HG03196 (cell line): ENCODE measurements at regions not wholly inside any gene's neighbourhood (a gene's known extent, or its start where the extent isn't known, plus 50 kb on each side); places are given as distances from the start of the nearest gene placed in this dataset.
"Not testable (repeated sequence)": the region's sequence is repeated elsewhere in the genome, so short reads cannot be mapped to it uniquely, and the experiment has no call there.

Experiments used
- ATAC-seq: cut with Tn5 transposase; IDR thresholded peaks from one replicate; pipeline ENCODE4 v1.9.1; 2021; ENCODE audit not compliant: unreplicated experiment

DNA sequence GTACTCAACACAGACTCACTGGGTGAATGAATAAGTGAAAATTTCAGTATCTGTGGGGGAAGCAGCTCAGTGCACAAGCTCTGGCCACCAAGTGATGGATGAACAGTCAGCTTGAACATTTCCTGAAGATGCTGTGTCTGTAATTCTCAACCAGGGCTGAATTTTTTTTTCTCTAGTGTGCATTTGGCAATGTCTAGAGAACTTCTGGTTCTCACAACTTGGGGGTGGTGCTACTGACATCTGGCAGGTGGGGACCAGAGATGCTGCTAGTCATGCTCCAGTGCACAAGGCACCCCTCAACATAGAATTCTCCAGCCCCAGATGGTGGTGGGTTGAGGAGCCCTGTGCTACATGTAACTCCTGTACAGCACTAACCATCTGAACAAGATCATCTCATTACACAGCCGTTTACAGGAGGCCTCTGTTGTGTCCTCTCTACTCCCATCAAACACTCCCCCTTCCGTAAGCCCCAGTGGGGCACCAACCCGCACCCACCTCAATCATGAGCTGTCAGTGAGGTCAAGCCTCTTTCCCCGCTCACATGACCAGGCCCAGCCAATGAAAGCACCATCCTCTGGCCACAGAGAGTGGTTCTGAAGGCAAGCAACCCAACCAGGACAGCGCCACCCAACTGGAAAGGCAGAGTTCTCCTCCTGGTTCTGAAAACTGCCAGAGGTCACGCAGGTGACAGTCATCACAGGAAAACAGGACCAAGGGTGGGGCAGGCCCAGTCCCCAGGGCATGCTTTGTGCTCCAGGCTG lies 103.9 kb upstream of the PMEPA1 start:
- ATAC-seq, result no peak

DNA sequence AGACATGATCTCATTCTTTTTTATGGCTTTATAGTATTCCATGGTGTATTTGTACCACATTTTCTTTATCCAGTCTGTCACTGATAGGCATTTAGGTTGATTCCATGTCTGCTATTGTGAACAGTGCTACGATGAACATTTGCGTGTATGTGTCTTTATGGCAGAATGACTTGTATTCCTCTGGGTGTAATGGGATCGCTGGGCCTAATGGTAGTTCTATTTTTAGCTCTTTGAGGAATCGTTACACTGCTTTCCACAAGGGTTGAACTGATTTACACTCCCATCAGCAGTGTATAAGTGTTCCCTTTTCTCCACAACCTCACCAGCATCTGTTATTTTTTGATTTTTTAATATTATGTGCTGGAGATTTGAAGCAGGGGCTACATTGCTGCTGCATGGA lies 102.8 kb upstream of the PMEPA1 start:
- not testable (repeated sequence) for ATAC-seq

- no peak for ATAC-seq
Measured at GRCh38 chr20:57811374-57812020, 101.7 kb upstream of the PMEPA1 start.

GRCh38 chr20:57810511-57811373 lies 100.9 kb upstream of the PMEPA1 start:
- ATAC-seq, result no peak

DNA sequence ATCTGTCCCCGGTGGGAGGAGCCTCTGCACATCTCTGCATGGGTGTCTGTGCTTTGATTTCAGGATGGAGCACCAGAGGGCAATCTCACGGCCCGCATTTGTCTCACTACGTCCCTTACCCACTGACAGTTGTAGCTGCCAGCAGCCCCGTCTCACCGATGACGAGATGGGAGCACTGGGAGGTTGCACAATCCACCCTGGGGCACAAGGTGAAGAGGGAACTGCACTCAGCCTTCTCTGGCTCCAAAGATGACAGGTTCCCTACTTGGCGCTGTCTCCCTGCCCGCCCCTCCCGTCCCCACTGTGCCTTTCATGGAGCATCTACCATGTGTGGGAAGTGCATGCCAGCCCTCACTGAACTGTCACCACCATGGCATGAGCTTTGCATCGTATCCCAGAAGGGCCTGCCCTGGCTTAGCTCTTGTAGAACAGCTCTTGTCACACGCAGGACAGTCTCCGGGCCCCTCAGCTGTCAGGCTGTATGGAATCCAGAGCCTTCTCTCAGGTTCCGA lies 99.9 kb upstream of the PMEPA1 start:
- no peak for ATAC-seq

DNA sequence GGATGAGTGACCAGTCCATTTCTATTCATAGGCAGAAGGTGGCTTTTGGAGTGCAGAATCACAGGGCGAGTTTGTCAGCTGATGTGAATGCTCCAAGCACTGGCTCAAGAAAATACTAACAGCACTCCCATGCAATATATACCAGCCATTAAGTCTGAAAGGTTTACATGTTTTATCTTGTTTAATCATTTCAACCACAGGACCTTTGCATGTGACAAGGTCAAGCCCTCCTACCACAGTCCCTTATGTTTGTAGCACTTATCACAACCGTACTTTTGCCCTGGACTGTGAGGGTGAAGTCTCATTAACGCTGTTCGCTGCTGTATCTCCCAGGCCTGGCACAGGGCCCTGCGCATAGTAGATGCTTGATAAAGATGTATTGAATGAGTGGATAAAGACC lies 99.3 kb upstream of the PMEPA1 start:
- no peak for ATAC-seq

- no peak for ATAC-seq
Measured at GRCh38 chr20:57808264-57809070, 98.7 kb upstream of the PMEPA1 start.

DNA sequence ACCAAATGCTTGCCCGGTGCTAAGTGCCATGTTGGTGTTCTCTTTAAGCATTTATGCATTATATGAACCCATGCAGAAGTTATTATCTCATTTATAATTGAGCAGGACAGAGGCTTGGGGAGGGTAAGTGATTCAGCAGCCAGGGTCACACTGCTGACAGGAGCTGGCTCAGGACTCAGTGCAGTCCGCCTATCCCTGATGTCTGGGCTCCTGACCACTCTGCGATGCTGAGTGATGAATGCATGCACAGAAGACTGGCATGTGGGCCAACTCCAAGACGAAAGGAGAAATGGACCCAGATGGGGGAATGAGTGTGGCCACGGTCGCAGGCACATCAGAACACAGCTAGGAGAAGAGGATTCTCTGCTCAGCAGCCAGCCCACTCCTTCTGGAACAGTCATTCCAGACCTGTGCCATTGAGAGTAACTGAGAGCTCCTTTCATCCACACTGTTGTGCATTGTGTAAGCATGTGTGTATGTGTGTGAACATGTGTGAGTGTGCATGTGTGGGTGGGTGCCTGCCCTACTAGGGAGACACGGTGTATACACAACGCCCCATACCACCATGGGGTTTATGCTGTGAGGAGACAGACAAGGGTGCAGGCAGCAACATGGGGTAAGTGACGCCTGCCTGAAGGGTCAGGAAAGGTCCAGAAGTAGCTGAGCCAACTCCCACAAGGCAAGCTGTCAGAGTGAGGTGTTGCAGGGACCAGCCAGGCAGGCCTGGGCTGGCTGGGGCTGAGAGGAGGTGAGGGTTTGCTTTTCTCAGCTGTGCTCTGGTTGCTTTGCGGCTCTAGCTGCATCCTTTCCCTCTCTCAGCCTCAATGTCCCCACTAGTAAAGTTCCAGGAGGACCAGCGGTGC lies 97.8 kb upstream of the PMEPA1 start:
- ATAC-seq, result no peak

- ATAC-seq, result no peak
Measured at GRCh38 chr20:57806975-57807374, 97.2 kb upstream of the PMEPA1 start.

GRCh38 chr20:57806476-57806875 lies 96.7 kb upstream of the PMEPA1 start:
- no peak for ATAC-seq

GRCh38 chr20:57805747-57806146 lies 95.9 kb upstream of the PMEPA1 start:
- ATAC-seq, result no peak

DNA sequence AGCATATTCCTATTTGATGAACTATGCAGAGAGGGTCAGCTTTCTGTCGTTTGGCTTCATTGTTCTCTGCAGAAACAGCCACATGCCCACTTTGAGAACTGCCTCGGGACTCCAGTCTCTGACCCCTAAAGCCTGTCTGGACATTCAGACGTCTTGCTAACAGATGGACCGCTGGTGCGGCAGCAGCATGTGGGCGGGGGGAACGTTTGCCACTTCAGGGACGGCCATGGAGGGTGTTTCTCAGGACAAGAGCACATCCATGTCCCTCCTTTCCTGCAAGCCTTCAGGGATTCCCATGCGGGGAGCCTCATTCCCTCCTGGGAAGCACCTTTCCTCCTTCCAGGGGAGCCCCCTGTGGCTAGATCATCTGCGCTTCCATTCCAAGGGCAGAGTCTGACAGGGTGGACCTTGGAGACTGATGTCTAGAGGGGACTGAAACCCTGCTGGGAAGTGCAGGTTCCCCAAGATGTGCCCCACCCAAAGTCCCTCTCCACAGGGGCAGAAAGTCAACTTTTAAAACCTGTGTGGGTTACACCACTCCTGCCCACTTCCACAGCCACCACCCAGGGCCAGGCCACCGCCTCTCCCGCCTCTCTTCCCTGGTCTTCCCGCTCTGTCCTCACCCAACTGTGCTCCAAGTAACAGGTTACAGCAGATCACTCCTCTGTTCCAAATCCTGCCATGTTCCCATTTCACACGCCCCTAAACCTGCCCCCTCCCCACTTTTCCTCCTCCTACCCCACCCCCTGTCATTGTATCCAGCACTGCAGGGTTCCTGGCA lies 94.8 kb upstream of the PMEPA1 start:
- ATAC-seq, result no peak

DNA sequence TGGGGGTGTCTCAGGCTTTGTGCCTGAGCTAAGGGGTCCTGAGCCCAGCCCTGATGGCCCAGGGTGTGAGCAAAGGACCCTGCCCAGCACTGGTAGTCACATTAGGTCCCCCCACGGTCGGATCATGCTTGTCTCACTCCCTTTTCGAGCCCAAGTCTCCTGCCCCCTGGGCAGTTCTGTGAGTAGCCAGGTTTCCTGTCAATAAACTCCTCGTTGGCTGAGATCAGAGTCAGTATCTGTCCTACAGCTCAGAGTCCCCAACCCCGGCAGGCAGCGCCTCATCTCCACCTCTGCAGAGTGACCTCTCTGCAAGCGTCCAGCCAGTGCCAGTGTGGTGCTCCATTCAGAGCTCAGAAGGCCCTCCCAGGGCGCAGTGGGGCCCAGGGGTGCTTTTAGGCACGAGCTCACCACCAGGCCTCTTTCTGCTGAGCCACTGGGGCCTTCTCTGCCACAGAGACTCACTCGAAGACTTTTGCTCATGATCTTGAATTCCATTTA lies 93.7 kb upstream of the PMEPA1 start:
- ATAC-seq, result no peak

DNA sequence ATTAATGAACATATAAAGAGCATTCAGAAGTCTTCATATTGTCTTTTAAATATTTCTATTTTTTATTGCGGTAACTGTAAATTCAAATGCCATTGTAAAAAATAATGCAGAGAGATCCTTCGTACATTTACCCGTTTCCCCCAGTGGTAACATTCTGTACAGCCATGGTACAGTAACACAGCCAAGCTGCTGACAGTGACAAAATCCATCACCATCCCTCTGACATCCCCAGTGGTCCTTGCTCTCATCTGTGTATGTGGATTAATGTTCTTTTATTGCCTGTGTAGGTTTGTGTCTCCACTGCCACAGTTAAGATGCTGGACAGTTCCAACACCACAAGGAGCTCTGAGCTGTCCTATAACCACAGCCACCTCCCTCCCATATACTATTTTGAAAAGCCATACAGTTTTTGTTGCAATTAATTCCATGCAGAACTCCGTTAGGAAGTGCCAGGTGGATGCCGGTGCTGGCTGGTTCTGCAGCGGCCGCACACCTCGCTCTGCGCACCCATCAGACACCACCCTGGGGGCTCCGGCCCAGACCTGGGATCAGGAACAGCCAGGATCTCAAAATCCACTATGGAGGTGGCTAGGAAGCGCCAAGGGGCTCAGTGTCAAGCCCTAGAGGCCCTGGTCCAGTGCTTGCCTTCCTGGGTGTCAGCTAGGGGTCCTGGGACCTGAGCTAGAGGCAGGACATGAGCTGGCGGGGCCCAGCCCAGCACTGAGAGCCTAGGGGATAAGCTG lies 93.1 kb upstream of the PMEPA1 start:
- no peak for ATAC-seq

GRCh38 chr20:57801581-57801980 lies 91.8 kb upstream of the PMEPA1 start:
- ATAC-seq, result no peak

DNA sequence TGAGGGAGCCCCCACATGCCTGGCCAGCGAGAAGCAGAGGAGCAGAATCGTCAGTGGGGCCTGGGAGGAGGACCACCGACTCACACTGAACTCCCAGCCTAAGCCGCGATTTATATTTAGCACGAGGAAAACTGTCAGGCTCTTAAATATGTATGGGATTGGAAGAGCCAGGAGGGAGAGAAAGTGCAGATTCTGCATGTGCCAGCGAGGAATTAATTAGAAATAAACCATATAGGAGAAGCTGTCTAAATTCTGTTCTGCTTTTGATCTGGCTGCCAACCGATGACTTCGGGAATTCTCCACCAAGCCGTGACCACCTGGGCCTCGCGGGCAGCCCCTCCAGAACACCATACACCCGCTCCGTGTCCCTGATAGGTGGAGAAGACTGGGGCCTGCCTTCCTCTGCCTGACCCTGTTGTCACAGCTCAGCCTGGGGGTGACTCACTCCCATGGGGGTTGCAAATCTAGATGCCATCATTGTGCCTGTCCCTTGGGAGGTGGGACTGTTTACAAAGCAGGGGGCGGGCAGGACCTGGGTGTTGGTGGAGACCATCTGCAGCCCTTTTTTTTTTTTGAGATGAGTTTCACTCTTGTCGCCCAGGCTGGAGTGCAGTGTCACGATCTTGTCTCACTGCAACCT lies 91.1 kb upstream of the PMEPA1 start:
- ATAC-seq, result no peak

- ATAC-seq, result no peak
Measured at GRCh38 chr20:57797401-57797800, 87.6 kb upstream of the PMEPA1 start.
